H9 (cell line): ENCODE measurements at regions not wholly inside any gene's neighbourhood (a gene's known extent, or its start where the extent isn't known, plus 50 kb on each side); places are given as distances from the start of the nearest gene placed in this dataset.
A peak's percentile ranks its signal among the peaks of the same experiment; 100 is the strongest.

ENCODE experiments used
- DNase-seq: peaks from one replicate; pipeline ENCODE4 v3.0.0-alpha.2; 2017
- H2AFZ ChIP-seq: one replicate; pipeline ENCODE4 v1.6.1; 2013; ENCODE audit warnings: mild to moderate bottlenecking, low read length, control low read depth, moderate library complexity
- H2AK5ac ChIP-seq: 2 replicates; pipeline ENCODE4 v1.6.1; 2013; ENCODE audit warnings: low read length, control low read depth, mixed read lengths; ENCODE audit not compliant: insufficient read length
- H2BK120ac ChIP-seq: one replicate; pipeline ENCODE4 v1.6.1; 2013; ENCODE audit warnings: low read depth, mild to moderate bottlenecking, low read length, control low read depth, inconsistent platforms; ENCODE audit not compliant: poor library complexity, severe bottlenecking
- H2BK12ac ChIP-seq: 2 replicates; pipeline ENCODE4 v1.6.1; 2013; ENCODE audit warnings: low read length, control low read depth, mixed read lengths, low read depth; ENCODE audit not compliant: insufficient read length
- H2BK15ac ChIP-seq: 2 replicates; pipeline ENCODE4 v1.6.1; 2013; ENCODE audit warnings: low read depth, low read length, control low read depth
- H2BK20ac ChIP-seq: one replicate; pipeline ENCODE4 v1.6.1; 2013; ENCODE audit warnings: low read depth, mild to moderate bottlenecking, low read length, control low read depth, inconsistent platforms; ENCODE audit not compliant: poor library complexity, severe bottlenecking
- H2BK5ac ChIP-seq: 2 replicates; pipeline ENCODE4 v1.6.1; 2013; ENCODE audit warnings: low read length, control low read depth, mixed read lengths; ENCODE audit not compliant: insufficient read length
- H3K14ac ChIP-seq: 2 replicates; pipeline ENCODE4 v1.6.1; 2013; ENCODE audit warnings: low read length, control low read depth; ENCODE audit not compliant: insufficient read depth
- H3K18ac ChIP-seq: 2 replicates; pipeline ENCODE4 v1.6.1; 2013; ENCODE audit warnings: low read depth, mild to moderate bottlenecking, mixed read lengths, low read length, control low read depth; ENCODE audit not compliant: insufficient read length
- H3K23ac ChIP-seq: 2 replicates; pipeline ENCODE4 v1.6.1; 2013; ENCODE audit warnings: low read length, control low read depth, mixed read lengths, low read depth; ENCODE audit not compliant: insufficient read length
- H3K23me2 ChIP-seq: 2 replicates; pipeline ENCODE4 v1.6.1; 2013; ENCODE audit warnings: low read depth, mild to moderate bottlenecking, mixed read lengths, low read length, control low read depth; ENCODE audit not compliant: insufficient read length, poor library complexity, severe bottlenecking
- H3K27ac ChIP-seq: 2 replicates; pipeline ENCODE4 v1.5.1; 2013; ENCODE audit warnings: low read length, control low read depth, mixed read lengths, low read depth; ENCODE audit not compliant: insufficient read length
- H3K27me3 ChIP-seq: 2 replicates; pipeline ENCODE4 v1.6.1; 2013; ENCODE audit warnings: low read length, control low read depth, inconsistent platforms; ENCODE audit not compliant: insufficient read depth
- H3K4ac ChIP-seq: 2 replicates; pipeline ENCODE4 v1.6.1; 2013; ENCODE audit warnings: low read depth, mild to moderate bottlenecking, control low read depth, inconsistent platforms, low read length, moderate library complexity
- H3K4me1 ChIP-seq: 2 replicates; pipeline ENCODE4 v1.6.1; 2013; ENCODE audit warnings: low read length, control low read depth, inconsistent platforms; ENCODE audit not compliant: insufficient read depth
- H3K4me2 ChIP-seq: 2 replicates; pipeline ENCODE4 v1.6.1; 2013; ENCODE audit warnings: low read length, control low read depth, mixed read lengths; ENCODE audit not compliant: insufficient read length, insufficient read depth
- H3K56ac ChIP-seq: 2 replicates; pipeline ENCODE4 v1.6.1; 2013; ENCODE audit warnings: low read depth, mild to moderate bottlenecking, mixed read lengths, low read length, control low read depth; ENCODE audit not compliant: insufficient read length
- H3K79me1 ChIP-seq: 2 replicates; pipeline ENCODE4 v1.6.1; 2013; ENCODE audit warnings: low read depth, mild to moderate bottlenecking, moderate library complexity, low read length, control low read depth, inconsistent platforms; ENCODE audit not compliant: insufficient read depth, poor library complexity, severe bottlenecking
- H3K79me2 ChIP-seq: 2 replicates; pipeline ENCODE4 v1.6.1; 2013; ENCODE audit warnings: low read length, control low read depth, inconsistent platforms; ENCODE audit not compliant: insufficient read depth
- H3K9ac ChIP-seq: 2 replicates; pipeline ENCODE4 v1.6.1; 2013; ENCODE audit warnings: low read length, control low read depth, mixed read lengths; ENCODE audit not compliant: insufficient read length; ENCODE audit errors: extremely low read depth
- H3K9me3 ChIP-seq: one replicate; pipeline ENCODE4 v1.6.1; 2013; ENCODE audit warnings: low read depth, low read length, inconsistent platforms; ENCODE audit not compliant: control insufficient read depth
- H3T11ph ChIP-seq: one replicate; pipeline ENCODE4 v1.6.1; 2013; ENCODE audit warnings: mild to moderate bottlenecking, low read length, control low read depth, inconsistent platforms
- H4K20me1 ChIP-seq: one replicate; pipeline ENCODE4 v1.6.1; 2013; ENCODE audit not compliant: control insufficient read depth, insufficient read length, insufficient read depth
- H4K5ac ChIP-seq: 2 replicates; pipeline ENCODE4 v1.6.1; 2013; ENCODE audit warnings: low read depth, mild to moderate bottlenecking, mixed read lengths, low read length, control low read depth; ENCODE audit not compliant: insufficient read length
- H4K8ac ChIP-seq: replicated peaks from 2 replicates; pipeline ENCODE4 v1.6.1; 2013; ENCODE audit warnings: low read length, control low read depth, mixed read lengths, low read depth; ENCODE audit not compliant: insufficient read length
- H4K91ac ChIP-seq: 2 replicates; pipeline ENCODE4 v1.6.1; 2013; ENCODE audit warnings: low read depth, mild to moderate bottlenecking, moderate library complexity, mixed read lengths, low read length, control low read depth; ENCODE audit not compliant: insufficient read length
- H3K27ac Mint-ChIP-seq, 3 experiments: 2 replicates in 2 of 3; 3 replicates in 1 of 3; pipeline ENCODE4 v1.8.0; 2020 to 2021; ENCODE audit warnings: mixed read lengths in 3 of 3, mild to moderate bottlenecking in 1 of 3, moderate library complexity in 1 of 3
- H3K27me3 Mint-ChIP-seq: 2 replicates; pipeline ENCODE4 v1.8.0; 2021; ENCODE audit warnings: low read depth, mild to moderate bottlenecking, moderate library complexity, mixed read lengths
- H3K36me3 Mint-ChIP-seq, 3 experiments: 2 replicates in 2 of 3; 3 replicates in 1 of 3; pipeline ENCODE4 v1.8.0; 2020 to 2021; ENCODE audit warnings: low read depth in 3 of 3, mixed read lengths in 3 of 3; ENCODE audit not compliant: insufficient read depth in 1 of 3
- H3K4me1 Mint-ChIP-seq, 2 experiments: 2 replicates each; pipeline ENCODE4 v1.8.0; 2020; ENCODE audit warnings: mixed read lengths in 2 of 2
- H3K4me3 Mint-ChIP-seq, 2 experiments: 2 replicates in 1 of 2; 3 replicates in 1 of 2; pipeline ENCODE4 v1.8.0; 2020 to 2021; ENCODE audit warnings: mild to moderate bottlenecking in 2 of 2, mixed read lengths in 2 of 2, moderate library complexity in 1 of 2
- H3K9me3 Mint-ChIP-seq, 2 experiments: 2 replicates in 1 of 2; 3 replicates in 1 of 2; pipeline ENCODE4 v1.8.0; 2020; ENCODE audit warnings: mild to moderate bottlenecking in 2 of 2, mixed read lengths in 2 of 2, moderate library complexity in 1 of 2
- CTCF ChIP-seq: fragments of 200-600 bp; sonication (generic); conservative IDR thresholded peaks from 3 replicates; pipeline ENCODE4 v1.8.0; 2021; ENCODE audit warnings: antibody characterized with exemption, mild to moderate bottlenecking
- WGBS: extraction: QIAGEN DNeasy Blood & Tissue Kit; methylation state at CpG from one replicate; pipeline ENCODE4 v1.1.7; 2013; ENCODE audit warnings: missing lambda C conversion rate, low lambda C conversion rate, mixed read lengths; ENCODE audit not compliant: insufficient read length; ENCODE audit errors: extremely low coverage; 5-methylcytosine and 5-hydroxymethylcytosine counted together

- H3K9ac ChIP-seq = no peak overlapping the region
- no peak overlapping the region for H2AK5ac ChIP-seq
- no peak overlapping the region for H4K91ac ChIP-seq
- no peak overlapping the region for H3K4me2 ChIP-seq
- no peak overlapping the region for H3T11ph ChIP-seq
- no peak overlapping the region for H2BK5ac ChIP-seq
- TF ChIP-seq CTCF = no peak
- H3K4me1 ChIP-seq = peaks cover 10% of the 10 kb centered on the region
- H3K79me1 ChIP-seq = no peaks in the 10 kb centered on the region
- H2BK12ac ChIP-seq = no peak overlapping the region
- no peaks in the 10 kb centered on the region for H3K9me3 ChIP-seq
- H3K23me2 ChIP-seq = no peaks in the 10 kb centered on the region
- no peaks in the 10 kb centered on the region; the same call in 1 of the 2 replicates for H3K27me3 Mint-ChIP-seq
- H3K4me1 Mint-ChIP-seq = peaks cover 39 to 44% of the 10 kb centered on the region in 2 experiments
- no peak overlapping the region for H4K5ac ChIP-seq
- no peak overlapping the region for H2BK120ac ChIP-seq
- H3K27me3 ChIP-seq = no peaks in the 10 kb centered on the region
- H3K27ac Mint-ChIP-seq = peak overlapping the region in 1 of 3 experiments; percentile 58; a peak in 2 of 7 replicates
- H4K8ac ChIP-seq = no peak overlapping the region
- no peak overlapping the region for H3K18ac ChIP-seq
- H3K9me3 Mint-ChIP-seq = no peaks in the 10 kb centered on the region
- no peaks in the 10 kb centered on the region for H3K79me2 ChIP-seq
- no peak overlapping the region for H3K14ac ChIP-seq
- no peak overlapping the region for H2BK20ac ChIP-seq
- H3K56ac ChIP-seq = no peak overlapping the region
- H3K36me3 Mint-ChIP-seq = peaks cover 0 to 3% (median 0%) of the 10 kb centered on the region in 3 experiments; a peak in 1 of 7 replicates
- H4K20me1 ChIP-seq = no peaks in the 10 kb centered on the region
- no peak overlapping the region for H3K23ac ChIP-seq
- no peak for DNase-seq
- no peak overlapping the region for H3K4ac ChIP-seq
- no peak overlapping the region for H3K4me3 Mint-ChIP-seq
- no peak overlapping the region for H2BK15ac ChIP-seq
- no peak overlapping the region for H3K27ac ChIP-seq
- no peak overlapping the region for H2AFZ ChIP-seq
- no CpG with 5 or more reads among the region's 4 CpGs for WGBS
Measured at GRCh38 chr12:75971253-75971652, 60.3 kb downstream of the PHLDA1 start.
